HEK293T (cell line): ENCODE measurements at regions not wholly inside any gene's neighbourhood (a gene's known extent, or its start where the extent isn't known, plus 50 kb on each side); places are given as distances from the start of the nearest gene placed in this dataset.

Experiments
- CTCF ChIA-PET: fragments of 350-600 bp; formaldehyde crosslinking; extraction: SDS; loops from one replicate; lab custom pipeline; 2021; ENCODE audit warnings: antibody characterized with exemption, inconsistent platforms; lab: Yijun Ruan, JAX
- POLR2A ChIA-PET: fragments of 350-600 bp; formaldehyde crosslinking; extraction: SDS; loops from one replicate; lab custom pipeline; 2020; ENCODE audit warnings: antibody characterized with exemption, inconsistent platforms; lab: Yijun Ruan, JAX
- DNase-seq: peaks from one replicate; pipeline ENCODE4 v3.0.0; 2012; ENCODE audit warnings: mixed read lengths; ENCODE audit errors: extremely low spot score
- ARNT ChIP-seq: fragments of 450-650 bp; IDR thresholded peaks from 2 replicates; pipeline ENCODE4 v1.6.1; 2017; ENCODE audit warnings: mild to moderate bottlenecking
- BHLHE40 ChIP-seq: fragments of 450-650 bp; IDR thresholded peaks from 2 replicates; pipeline ENCODE4 v1.6.1; 2016; ENCODE audit warnings: mild to moderate bottlenecking, moderate library complexity, borderline replicate concordance
- CTBP1 ChIP-seq: fragments of 450-650 bp; IDR thresholded peaks from 2 replicates; pipeline ENCODE4 v1.6.1; 2016; ENCODE audit warnings: borderline replicate concordance
- ELF4 ChIP-seq: fragments of 450-650 bp; IDR thresholded peaks from 2 replicates; pipeline ENCODE4 v1.6.1; 2017; ENCODE audit warnings: antibody characterized with exemption
- FOXA1 ChIP-seq: fragments of 450-650 bp; IDR thresholded peaks from 2 replicates; pipeline ENCODE4 v1.6.1; 2016; ENCODE audit warnings: mild to moderate bottlenecking
- FOXK2 ChIP-seq: fragments of 450-650 bp; IDR thresholded peaks from 2 replicates; pipeline ENCODE4 v1.6.1; 2016; ENCODE audit warnings: mild to moderate bottlenecking
- FOXM1 ChIP-seq: fragments of 450-650 bp; IDR thresholded peaks from 2 replicates; pipeline ENCODE4 v1.6.1; 2017; ENCODE audit warnings: mild to moderate bottlenecking, borderline replicate concordance
- HDGF ChIP-seq: fragments of 450-650 bp; IDR thresholded peaks from 2 replicates; pipeline ENCODE4 v1.6.1; 2017; ENCODE audit warnings: antibody characterized with exemption, borderline replicate concordance
- L3MBTL2 ChIP-seq: fragments of 450-650 bp; conservative IDR thresholded peaks from 2 replicates; pipeline ENCODE4 v1.6.1; 2016; ENCODE audit warnings: mild to moderate bottlenecking
- LEF1 ChIP-seq: fragments of 450-650 bp; IDR thresholded peaks from 2 replicates; pipeline ENCODE4 v1.6.1; 2017; ENCODE audit warnings: mild to moderate bottlenecking, borderline replicate concordance
- NFRKB ChIP-seq: fragments of 450-650 bp; IDR thresholded peaks from 2 replicates; pipeline ENCODE4 v1.6.1; 2016; ENCODE audit warnings: mild to moderate bottlenecking, moderate library complexity
- PKNOX1 ChIP-seq: fragments of 450-650 bp; IDR thresholded peaks from 2 replicates; pipeline ENCODE4 v1.6.1; 2016
- SP1 ChIP-seq: fragments of 450-650 bp; IDR thresholded peaks from 2 replicates; pipeline ENCODE4 v1.6.1; 2017
- SUZ12 ChIP-seq: fragments of 450-650 bp; IDR thresholded peaks from 2 replicates; pipeline ENCODE4 v1.6.1; 2016; ENCODE audit warnings: mild to moderate bottlenecking
- TARDBP ChIP-seq: fragments of 450-650 bp; IDR thresholded peaks from 2 replicates; pipeline ENCODE4 v1.6.1; 2016
- ZNF384 ChIP-seq: fragments of 450-650 bp; IDR thresholded peaks from 2 replicates; pipeline ENCODE4 v1.6.1; 2016

GRCh38 chr14:97230051-97230450, 432.9 kb downstream of the VRK1 start:
- no peak for DNase-seq
- TF ChIP-seq FOXM1 (no peak), CTBP1 (no peak), ZNF384 (no peak), SUZ12 (no peak), PKNOX1 (no peak), FOXA1 (no peak), TARDBP (no peak), SP1 (no peak), L3MBTL2 (no peak), ARNT (no peak), LEF1 (no peak), HDGF (no peak)
- ChIA-PET CTCF (no interaction called here), POLR2A (no interaction called here)

- no peak for DNase-seq
- ChIA-PET CTCF (no interaction called here), POLR2A (no interaction called here)
- TF ChIP-seq NFRKB (no peak), TARDBP (no peak), L3MBTL2 (no peak), ARNT (no peak), FOXA1 (no peak), ELF4 (no peak), SP1 (no peak), CTBP1 (no peak), HDGF (no peak), FOXM1 (no peak), PKNOX1 (no peak), ZNF384 (no peak), LEF1 (no peak), BHLHE40 (no peak)
These were observed 436.3 kb downstream of the VRK1 start for GRCh38 chr14:97233319-97233985.

- no peak for DNase-seq
- ChIA-PET CTCF (no interaction called here), POLR2A (no interaction called here)
- TF ChIP-seq ARNT (no peak), BHLHE40 (no peak), L3MBTL2 (no peak), ELF4 (no peak), PKNOX1 (no peak), LEF1 (no peak), CTBP1 (no peak), TARDBP (no peak), SUZ12 (no peak), FOXM1 (no peak), FOXA1 (no peak), NFRKB (no peak), FOXK2 (no peak)
These were observed 449.5 kb downstream of the VRK1 start for GRCh38 chr14:97246648-97247047.

GRCh38 chr14:97248973-97249372, 451.8 kb downstream of the VRK1 start:
- TF ChIP-seq PKNOX1, result no peak
- no peak for TF ChIP-seq SP1
- no peak for TF ChIP-seq HDGF
- TF ChIP-seq SUZ12, result no peak
- TF ChIP-seq BHLHE40, result no peak
- TF ChIP-seq FOXK2, result no peak
- TF ChIP-seq CTBP1, result no peak
- CTCF ChIA-PET, result no interaction called here
- POLR2A ChIA-PET, result interaction anchor here (0.6 kb wide), 1 partner anchor 13 kb away, joined by 3 read pairs; no protein-coding TSS in a partner anchor
- no peak for DNase-seq

GRCh38 chr14:97250931-97251330, 453.7 kb downstream of the VRK1 start:
- POLR2A ChIA-PET, result no interaction called here

More at GRCh38 chr14:97250931-97251330, 453.7 kb downstream of the VRK1 start:
- CTCF ChIA-PET, result interaction anchor here (0.7 kb wide), 1 partner anchor 510 kb away, joined by 4 read pairs; no protein-coding TSS in a partner anchor
- no peak for TF ChIP-seq HDGF
- TF ChIP-seq FOXK2, result no peak
- no peak for TF ChIP-seq ELF4
- no peak for TF ChIP-seq CTBP1
- no peak for TF ChIP-seq SUZ12
- TF ChIP-seq LEF1, result no peak
- TF ChIP-seq ZNF384, result no peak
- no peak for TF ChIP-seq BHLHE40
- TF ChIP-seq NFRKB, result no peak
- TF ChIP-seq PKNOX1, result no peak
- no peak for DNase-seq
